Astrocyte of the spinal cord (primary cell): ENCODE measurements at regions not wholly inside any gene's neighbourhood (a gene's known extent, or its start where the extent isn't known, plus 50 kb on each side); places are given as distances from the start of the nearest gene placed in this dataset.

ENCODE experiments used
- DNase-seq: peaks from one replicate; pipeline ENCODE4 v3.0.0; 2011; ENCODE audit warnings: low read depth, low spot score
- H3K4me3 ChIP-seq: 2 replicates; pipeline ENCODE4 v1.5.1; 2011; ENCODE audit warnings: low read depth, mild to moderate bottlenecking, low read length, moderate library complexity
- in situ Hi-C: cut with HindIII; loops from 2 replicates; pipeline ENCODE4 v1.10.0; 2017; ENCODE audit warnings: low sequenced_read_pairs
- TF ChIP-seq, protein P1 (sequence below): IDR thresholded peaks from 2 replicates; pipeline ENCODE4 v1.5.1; 2012; ENCODE audit warnings: low read depth, mild to moderate bottlenecking, low read length, inconsistent platforms

- H3K4me3 ChIP-seq = no peak overlapping the region
- TF ChIP-seq, protein P1, sequence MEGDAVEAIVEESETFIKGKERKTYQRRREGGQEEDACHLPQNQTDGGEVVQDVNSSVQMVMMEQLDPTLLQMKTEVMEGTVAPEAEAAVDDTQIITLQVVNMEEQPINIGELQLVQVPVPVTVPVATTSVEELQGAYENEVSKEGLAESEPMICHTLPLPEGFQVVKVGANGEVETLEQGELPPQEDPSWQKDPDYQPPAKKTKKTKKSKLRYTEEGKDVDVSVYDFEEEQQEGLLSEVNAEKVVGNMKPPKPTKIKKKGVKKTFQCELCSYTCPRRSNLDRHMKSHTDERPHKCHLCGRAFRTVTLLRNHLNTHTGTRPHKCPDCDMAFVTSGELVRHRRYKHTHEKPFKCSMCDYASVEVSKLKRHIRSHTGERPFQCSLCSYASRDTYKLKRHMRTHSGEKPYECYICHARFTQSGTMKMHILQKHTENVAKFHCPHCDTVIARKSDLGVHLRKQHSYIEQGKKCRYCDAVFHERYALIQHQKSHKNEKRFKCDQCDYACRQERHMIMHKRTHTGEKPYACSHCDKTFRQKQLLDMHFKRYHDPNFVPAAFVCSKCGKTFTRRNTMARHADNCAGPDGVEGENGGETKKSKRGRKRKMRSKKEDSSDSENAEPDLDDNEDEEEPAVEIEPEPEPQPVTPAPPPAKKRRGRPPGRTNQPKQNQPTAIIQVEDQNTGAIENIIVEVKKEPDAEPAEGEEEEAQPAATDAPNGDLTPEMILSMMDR = no peak
- no peak for DNase-seq
- in situ Hi-C loops = loop anchor here (25.0 kb wide), 1 partner anchor 155 kb away; the partner anchor contains the start of genes MECR and PTPRU
These were observed 155.7 kb downstream of the PTPRU start for GRCh38 chr1:29392036-29392435.

DNA sequence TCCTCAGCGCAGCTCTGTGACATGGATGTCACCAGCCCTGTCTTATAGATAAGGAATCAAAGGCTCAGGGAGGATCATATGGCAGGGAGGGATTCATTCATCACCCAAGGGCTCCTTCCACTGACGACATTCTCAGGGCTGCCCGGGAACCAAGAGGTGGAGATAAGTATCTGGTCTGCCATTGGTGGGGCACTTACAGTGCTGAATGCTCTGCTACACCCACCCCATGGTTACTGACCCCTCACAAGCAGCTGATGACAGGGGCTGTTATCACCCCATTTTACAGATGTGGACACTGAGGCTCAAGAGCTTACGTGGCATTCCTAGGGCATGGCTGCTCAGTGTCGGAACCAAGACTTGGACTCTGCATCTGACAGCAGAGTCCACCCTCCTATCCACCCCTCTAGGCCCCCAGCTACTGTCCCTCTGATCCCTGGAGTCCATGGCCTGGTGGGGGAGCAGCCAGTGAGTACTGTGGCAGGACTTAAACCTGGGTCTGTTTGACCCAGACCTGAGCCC lies 155.1 kb downstream of the PTPRU start:
- TF ChIP-seq, protein P1 = no peak
- no peak overlapping the region for H3K4me3 ChIP-seq
- no peak for DNase-seq
- in situ Hi-C loops = loop anchor here (25.0 kb wide), 1 partner anchor 154 kb away; the partner anchor contains the start of genes MECR and PTPRU

DNA sequence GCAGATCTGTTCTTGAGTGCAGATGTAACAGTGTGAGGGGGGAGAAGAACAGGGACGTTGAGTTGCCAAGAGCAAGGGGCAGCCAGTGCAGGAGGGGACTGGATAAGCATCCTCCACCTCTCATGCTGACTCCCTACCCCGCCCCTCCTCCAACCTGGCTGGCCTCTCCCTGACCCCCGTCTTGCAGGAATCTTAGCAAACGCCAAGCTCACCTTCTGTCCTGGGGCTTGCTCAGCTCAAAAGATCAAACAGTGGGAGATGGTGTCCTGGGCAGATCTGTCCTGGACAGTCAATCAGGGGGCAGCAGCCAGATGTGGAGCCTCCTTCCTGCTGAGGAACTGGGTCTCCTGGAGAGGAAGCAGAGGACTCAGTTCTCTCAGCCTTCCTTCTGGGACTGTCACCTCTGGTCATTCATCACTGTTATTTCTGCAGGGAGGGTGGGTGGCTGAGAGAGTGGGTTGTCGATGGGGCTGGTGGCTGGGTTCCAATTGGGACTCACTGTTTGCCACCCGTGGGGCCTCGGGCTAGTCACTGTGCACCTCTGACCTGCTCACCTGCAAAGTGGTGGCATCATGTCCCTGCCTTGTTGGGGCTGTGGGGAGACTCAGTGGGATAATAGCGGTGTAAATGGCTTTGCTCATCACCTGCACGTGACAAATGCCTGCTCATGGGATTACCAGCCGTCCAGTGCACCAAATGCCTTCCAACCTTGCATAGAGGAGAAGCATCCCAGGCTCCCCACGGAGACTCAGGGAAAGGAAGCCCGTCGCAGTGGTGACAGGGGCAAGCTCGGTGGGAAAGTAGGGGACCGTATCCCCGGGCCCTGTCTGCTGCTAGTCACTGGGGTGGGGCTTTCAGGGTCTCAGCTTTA lies 154.4 kb downstream of the PTPRU start:
- no peak for DNase-seq
- in situ Hi-C loops = loop anchor here (25.0 kb wide), 1 partner anchor 153 kb away; the partner anchor contains the start of genes MECR and PTPRU
- TF ChIP-seq, protein P1 = no peak
- H3K4me3 ChIP-seq = no peak overlapping the region

GRCh38 chr1:29390075-29390474 lies 153.8 kb downstream of the PTPRU start:
- in situ Hi-C loops = loop anchor here (25.0 kb wide), 1 partner anchor 153 kb away; the partner anchor contains the start of genes MECR and PTPRU

DNA sequence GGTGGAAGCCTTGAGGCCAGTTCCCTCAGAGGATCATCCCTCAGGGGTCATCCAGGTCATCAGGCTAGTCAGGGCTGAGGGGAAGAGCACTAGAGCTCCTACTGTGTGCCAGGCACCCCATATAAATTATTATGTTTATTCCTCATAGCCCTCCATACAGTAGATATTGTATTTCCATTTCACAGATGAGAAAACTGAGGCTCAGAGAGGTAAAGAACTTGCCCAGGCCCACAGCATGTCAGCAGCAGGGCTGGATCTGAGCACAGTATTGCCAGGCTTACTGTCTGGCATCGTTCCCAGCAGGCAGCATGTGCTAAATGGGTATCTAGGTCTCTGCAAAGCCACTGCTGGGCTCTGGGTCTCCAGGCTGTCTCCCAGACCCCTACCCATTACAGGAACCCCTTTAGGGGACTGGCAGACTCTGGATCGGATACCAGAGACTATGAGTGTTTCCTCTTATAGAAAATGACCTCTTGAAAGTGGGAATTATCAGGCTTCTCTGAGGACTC lies 153.3 kb downstream of the PTPRU start:
- no peak overlapping the region for H3K4me3 ChIP-seq
- DNase-seq = no peak
- TF ChIP-seq, protein P1 = no peak
- in situ Hi-C loops = loop anchor here (25.0 kb wide), 1 partner anchor 152 kb away; the partner anchor contains the start of genes MECR and PTPRU

More at GRCh38 chr1:29390075-29390474, 153.8 kb downstream of the PTPRU start:
- no peak overlapping the region for H3K4me3 ChIP-seq
- TF ChIP-seq, protein P1 = no peak
- no peak for DNase-seq

DNA sequence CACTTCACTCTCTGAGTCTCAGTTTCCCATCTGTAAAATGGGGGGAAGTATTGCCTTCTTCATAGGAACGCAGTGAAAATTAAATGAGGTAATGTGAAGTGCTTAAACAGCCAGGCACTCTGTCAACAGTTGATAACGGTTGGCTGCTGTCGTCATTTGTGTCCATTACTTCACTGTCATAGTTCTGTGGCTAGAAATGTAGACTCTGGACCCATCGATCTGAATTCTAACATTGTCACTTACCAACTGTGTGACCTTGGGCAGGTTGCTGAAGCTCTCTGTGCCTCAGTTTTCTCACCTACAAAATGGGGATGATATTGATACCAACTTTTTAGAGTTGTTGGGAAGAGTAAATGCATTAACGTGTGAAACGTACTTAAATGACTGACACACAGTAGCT lies 152.6 kb downstream of the PTPRU start:
- no peak for DNase-seq
- in situ Hi-C loops = loop anchor here (25.0 kb wide), 1 partner anchor 152 kb away; the partner anchor contains the start of genes MECR and PTPRU
- no peak overlapping the region for H3K4me3 ChIP-seq
- TF ChIP-seq, protein P1 = no peak
